Chondrocyte (in vitro differentiated cells): ENCODE measurements at regions not wholly inside any gene's neighbourhood (a gene's known extent, or its start where the extent isn't known, plus 50 kb on each side); places are given as distances from the start of the nearest gene placed in this dataset.

ENCODE experiments used
- DNase-seq: peaks from one replicate; pipeline ENCODE4 v3.0.0; 2021; ENCODE audit warnings: mixed read lengths, low spot score
- H3K27ac Mint-ChIP-seq: one replicate; pipeline ENCODE4 v1.8.0; 2021; ENCODE audit warnings: mild to moderate bottlenecking, moderate library complexity, mixed read lengths; ENCODE audit not compliant: unreplicated experiment
- H3K27me3 Mint-ChIP-seq: 2 replicates; pipeline ENCODE4 v1.8.0; 2021; ENCODE audit warnings: low read depth, mixed read lengths
- H3K36me3 Mint-ChIP-seq: 2 replicates; pipeline ENCODE4 v1.8.0; 2021; ENCODE audit warnings: low read depth, mixed read lengths
- H3K4me1 Mint-ChIP-seq: 2 replicates; pipeline ENCODE4 v1.8.0; 2021; ENCODE audit warnings: low read depth, mild to moderate bottlenecking, mixed read lengths
- H3K4me3 Mint-ChIP-seq: one replicate; pipeline ENCODE4 v1.8.0; 2021; ENCODE audit warnings: mild to moderate bottlenecking, moderate library complexity, mixed read lengths; ENCODE audit not compliant: unreplicated experiment
- H3K9me3 Mint-ChIP-seq: 2 replicates; pipeline ENCODE4 v1.8.0; 2021; ENCODE audit warnings: low read depth, mixed read lengths
- TF ChIP-seq, protein P1 (sequence below): fragments of 200-600 bp; sonication (generic); IDR thresholded peaks from 2 replicates; pipeline ENCODE4 v1.5.0; 2021; ENCODE audit warnings: antibody characterized with exemption, mild to moderate bottlenecking, moderate library complexity

DNA sequence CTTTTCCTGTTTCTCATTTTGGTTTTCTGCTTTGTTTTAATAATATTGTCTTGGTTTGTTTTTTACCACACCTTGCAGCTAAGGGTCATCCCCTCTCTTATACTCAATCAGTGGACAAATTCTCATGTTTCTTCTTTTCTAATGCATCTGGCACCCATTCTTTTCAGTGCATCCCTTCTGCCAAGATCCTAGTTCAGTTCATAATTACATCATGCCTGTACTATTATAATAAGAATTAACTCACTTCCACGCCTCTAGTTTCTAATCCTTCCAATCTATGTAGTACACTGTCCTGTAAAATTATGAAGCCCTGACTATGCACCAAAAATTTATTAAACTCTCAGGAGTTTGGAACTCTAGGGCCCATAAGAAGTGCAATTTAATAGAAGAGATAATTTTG is 126.1 kb downstream of the FAT4 start:
- TF ChIP-seq, protein P1, sequence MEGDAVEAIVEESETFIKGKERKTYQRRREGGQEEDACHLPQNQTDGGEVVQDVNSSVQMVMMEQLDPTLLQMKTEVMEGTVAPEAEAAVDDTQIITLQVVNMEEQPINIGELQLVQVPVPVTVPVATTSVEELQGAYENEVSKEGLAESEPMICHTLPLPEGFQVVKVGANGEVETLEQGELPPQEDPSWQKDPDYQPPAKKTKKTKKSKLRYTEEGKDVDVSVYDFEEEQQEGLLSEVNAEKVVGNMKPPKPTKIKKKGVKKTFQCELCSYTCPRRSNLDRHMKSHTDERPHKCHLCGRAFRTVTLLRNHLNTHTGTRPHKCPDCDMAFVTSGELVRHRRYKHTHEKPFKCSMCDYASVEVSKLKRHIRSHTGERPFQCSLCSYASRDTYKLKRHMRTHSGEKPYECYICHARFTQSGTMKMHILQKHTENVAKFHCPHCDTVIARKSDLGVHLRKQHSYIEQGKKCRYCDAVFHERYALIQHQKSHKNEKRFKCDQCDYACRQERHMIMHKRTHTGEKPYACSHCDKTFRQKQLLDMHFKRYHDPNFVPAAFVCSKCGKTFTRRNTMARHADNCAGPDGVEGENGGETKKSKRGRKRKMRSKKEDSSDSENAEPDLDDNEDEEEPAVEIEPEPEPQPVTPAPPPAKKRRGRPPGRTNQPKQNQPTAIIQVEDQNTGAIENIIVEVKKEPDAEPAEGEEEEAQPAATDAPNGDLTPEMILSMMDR = no peak
- Mint-ChIP-seq H3K27ac (no peak overlapping the region), H3K4me3 (no peak overlapping the region), H3K4me1 (peaks cover 4% of the 10 kb centered on the region), H3K36me3 (peaks cover 6% of the 10 kb centered on the region), H3K27me3 (no peaks in the 10 kb centered on the region), H3K9me3 (no peaks in the 10 kb centered on the region)
- DNase-seq = no peak

DNA sequence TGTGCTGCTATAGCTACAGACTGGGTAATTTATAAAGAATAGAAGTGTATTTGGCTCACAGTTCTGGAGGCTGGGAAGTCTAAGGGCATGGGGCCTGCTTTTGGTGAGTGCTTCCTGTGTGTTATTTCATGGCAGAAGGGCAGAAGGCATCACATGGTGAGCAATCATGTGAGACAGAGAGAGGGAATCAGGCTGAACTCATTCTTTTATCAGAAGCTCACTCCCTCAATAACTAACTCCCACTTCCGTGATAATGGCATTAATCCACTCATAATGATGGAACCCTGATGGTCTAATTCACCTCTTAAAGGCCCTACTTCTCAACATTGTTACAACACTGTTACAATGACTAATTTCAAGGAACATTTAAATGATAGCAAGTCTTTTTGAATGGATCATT is 129.4 kb downstream of the FAT4 start:
- Mint-ChIP-seq H3K27ac (no peak overlapping the region), H3K36me3 (peaks cover 11% of the 10 kb centered on the region), H3K9me3 (no peaks in the 10 kb centered on the region), H3K4me3 (no peak overlapping the region), H3K4me1 (peaks cover 4% of the 10 kb centered on the region), H3K27me3 (no peaks in the 10 kb centered on the region)
- TF ChIP-seq, protein P1 = no peak
- DNase-seq = no peak

DNA sequence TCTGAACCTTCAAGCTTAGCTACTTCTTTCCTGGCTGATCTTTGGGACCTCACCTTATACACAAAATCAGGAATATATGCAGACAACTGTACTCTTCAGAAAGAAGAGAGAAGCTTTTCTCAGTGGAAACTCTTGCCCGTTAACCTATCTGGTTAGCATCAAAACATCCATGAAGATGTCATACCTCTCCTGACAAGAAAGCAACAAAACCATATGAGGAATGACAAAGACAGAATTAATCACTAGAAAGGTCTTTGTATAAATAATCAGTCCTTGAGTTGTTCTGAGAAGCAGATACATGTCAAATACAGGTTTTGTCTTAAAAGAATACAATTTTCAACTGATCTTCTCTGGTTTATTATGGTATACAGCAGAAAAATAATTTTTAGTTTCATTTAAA is 130.8 kb downstream of the FAT4 start:
- Mint-ChIP-seq H3K9me3 (no peaks in the 10 kb centered on the region), H3K4me3 (no peak overlapping the region), H3K36me3 (peaks cover 18% of the 10 kb centered on the region), H3K27ac (no peak overlapping the region), H3K4me1 (no peaks in the 10 kb centered on the region), H3K27me3 (no peaks in the 10 kb centered on the region)
- DNase-seq = no peak
- TF ChIP-seq, protein P1 = no peak

DNA sequence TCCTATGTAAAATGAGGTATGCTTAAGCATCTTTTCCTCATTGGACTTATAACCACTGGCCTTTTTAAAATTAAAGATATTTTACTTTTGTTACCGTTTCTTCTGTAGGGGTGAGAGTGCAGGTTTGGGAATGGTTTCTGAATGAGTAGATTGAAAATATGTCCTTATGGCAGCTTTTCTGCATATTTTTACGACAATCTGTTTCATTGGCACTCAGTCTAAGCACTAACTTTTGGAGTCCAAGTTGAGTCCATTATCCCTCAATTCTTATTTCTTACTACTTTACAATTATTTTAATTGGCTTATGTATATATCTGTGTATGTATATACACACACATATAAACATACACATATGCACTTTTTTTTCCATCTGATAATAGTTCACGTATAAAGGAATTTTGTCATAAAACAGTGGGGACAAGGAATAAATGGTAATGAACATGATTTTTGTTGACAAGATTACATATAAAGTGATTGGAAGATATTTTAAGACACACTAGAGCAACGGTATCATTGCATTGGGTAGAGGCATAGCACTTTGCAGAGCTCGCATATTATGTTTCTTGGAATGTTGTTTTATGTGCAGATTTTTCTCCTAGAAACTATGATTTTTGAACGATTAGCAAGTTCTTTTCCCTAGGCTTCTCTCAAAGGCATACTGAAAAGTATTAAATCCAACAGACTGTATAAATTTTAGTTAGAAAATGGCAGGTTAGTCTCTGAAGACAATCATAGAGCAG is 133.0 kb downstream of the FAT4 start:
- no peaks in the 10 kb centered on the region for H3K9me3 Mint-ChIP-seq
- H3K27me3 Mint-ChIP-seq = no peaks in the 10 kb centered on the region
- H3K36me3 Mint-ChIP-seq = peaks cover 20% of the 10 kb centered on the region
- no peaks in the 10 kb centered on the region for H3K4me1 Mint-ChIP-seq
- DNase-seq = no peak
- H3K4me3 Mint-ChIP-seq = no peak overlapping the region
- no peak overlapping the region for H3K27ac Mint-ChIP-seq
- TF ChIP-seq, protein P1 = no peak

DNA sequence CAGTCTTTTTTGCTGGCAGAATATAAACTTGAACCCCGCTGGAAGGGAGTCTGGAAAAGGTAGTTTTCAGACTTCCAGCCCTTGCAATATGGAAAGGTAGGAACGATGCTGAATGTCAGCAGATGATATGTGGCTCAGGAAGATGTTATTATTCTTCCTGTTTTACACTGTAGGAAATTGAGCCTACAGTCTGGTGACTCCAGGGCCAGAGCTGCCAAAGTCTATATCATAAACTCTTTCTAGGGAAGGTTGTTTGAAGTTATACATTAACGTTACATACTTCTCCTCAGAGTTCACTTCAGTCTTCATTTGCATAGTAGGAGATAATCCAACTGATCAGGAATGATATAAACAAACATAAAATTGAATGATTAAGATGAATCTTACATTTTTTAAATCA is 141.3 kb downstream of the FAT4 start:
- peaks cover 3% of the 10 kb centered on the region for H3K4me1 Mint-ChIP-seq

More for the DNA sequence above, 141.3 kb downstream of the FAT4 start:
- no peak for DNase-seq
- Mint-ChIP-seq H3K36me3 (peaks cover 6% of the 10 kb centered on the region), H3K9me3 (peaks cover 4% of the 10 kb centered on the region), H3K27ac (no peak overlapping the region), H3K4me3 (no peak overlapping the region), H3K27me3 (no peaks in the 10 kb centered on the region)
- TF ChIP-seq, protein P1 = no peak
